Tibial nerve (tissue), 4 donors: ENCODE measurements at regions not wholly inside any gene's neighbourhood (a gene's known extent, or its start where the extent isn't known, plus 50 kb on each side); places are given as distances from the start of the nearest gene placed in this dataset.

Source experiments
- EP300 ChIP-seq, 2 donors: sonication (generic); formaldehyde crosslinking; IDR thresholded peaks; one replicate each; pipeline ENCODE4 v1.6.1; 2017; ENCODE audit warnings: antibody characterized with exemption in 2 of 2, mild to moderate bottlenecking in 1 of 2
- POLR2A ChIP-seq, 2 donors: fragments of 450-650 bp; IDR thresholded peaks; one replicate each; pipeline ENCODE4 v1.6.1; 2017; ENCODE audit warnings: antibody characterized with exemption in 2 of 2, mild to moderate bottlenecking in 2 of 2, moderate library complexity in 2 of 2
- TF ChIP-seq, protein P1 (sequence below), 5 experiments: fragments of 200-600 bp in 3 of 5; fragments of 450-650 bp in 2 of 5; sonication (generic) in 3 of 5; IDR thresholded peaks; one replicate each; pipeline ENCODE4 v1.5.1; 2016 to 2019; ENCODE audit warnings: antibody characterized with exemption in 5 of 5, mild to moderate bottlenecking in 3 of 5, moderate library complexity in 2 of 5

DNA sequence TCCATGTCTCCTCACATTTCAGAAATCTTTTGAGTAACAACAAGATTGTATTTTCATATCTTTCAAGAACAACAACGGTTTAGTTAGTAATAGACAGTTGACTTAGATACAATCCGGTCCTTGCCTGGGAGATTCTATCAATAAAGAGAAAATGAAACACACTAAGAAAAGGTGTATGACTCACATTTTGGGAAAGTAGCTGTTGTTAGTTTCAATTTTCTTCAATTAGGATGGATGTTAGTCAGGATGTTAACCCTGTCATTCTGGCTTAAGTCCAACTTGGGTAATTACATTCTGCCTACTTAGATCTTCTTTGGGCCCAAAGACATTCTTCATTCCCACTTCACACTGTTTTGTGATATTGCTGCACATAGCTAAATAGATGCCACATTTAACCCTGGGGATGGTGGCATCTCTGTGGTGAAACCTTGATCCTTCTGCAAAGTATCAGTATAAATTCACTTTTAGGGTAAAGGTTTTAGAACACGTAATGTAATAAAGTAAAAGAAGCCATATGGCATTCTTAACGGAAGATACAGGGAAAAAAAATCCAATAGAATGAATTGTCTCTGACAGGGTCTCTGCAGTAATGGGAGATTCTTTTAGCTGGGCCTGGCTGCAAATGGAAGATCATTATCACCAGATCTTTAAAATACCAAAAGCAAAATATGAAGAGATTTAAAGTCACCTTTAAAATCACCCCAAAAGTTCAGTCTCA lies 365.5 kb downstream of the FIGN start:
- TF ChIP-seq POLR2A (IDR thresholded peaks at IDR 0.05) (no peak), EP300 (IDR thresholded peaks at IDR 0.05) (no peak)
- TF ChIP-seq, protein P1, sequence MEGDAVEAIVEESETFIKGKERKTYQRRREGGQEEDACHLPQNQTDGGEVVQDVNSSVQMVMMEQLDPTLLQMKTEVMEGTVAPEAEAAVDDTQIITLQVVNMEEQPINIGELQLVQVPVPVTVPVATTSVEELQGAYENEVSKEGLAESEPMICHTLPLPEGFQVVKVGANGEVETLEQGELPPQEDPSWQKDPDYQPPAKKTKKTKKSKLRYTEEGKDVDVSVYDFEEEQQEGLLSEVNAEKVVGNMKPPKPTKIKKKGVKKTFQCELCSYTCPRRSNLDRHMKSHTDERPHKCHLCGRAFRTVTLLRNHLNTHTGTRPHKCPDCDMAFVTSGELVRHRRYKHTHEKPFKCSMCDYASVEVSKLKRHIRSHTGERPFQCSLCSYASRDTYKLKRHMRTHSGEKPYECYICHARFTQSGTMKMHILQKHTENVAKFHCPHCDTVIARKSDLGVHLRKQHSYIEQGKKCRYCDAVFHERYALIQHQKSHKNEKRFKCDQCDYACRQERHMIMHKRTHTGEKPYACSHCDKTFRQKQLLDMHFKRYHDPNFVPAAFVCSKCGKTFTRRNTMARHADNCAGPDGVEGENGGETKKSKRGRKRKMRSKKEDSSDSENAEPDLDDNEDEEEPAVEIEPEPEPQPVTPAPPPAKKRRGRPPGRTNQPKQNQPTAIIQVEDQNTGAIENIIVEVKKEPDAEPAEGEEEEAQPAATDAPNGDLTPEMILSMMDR (IDR thresholded peaks at IDR 0.05), result no peak
